CD4-positive, alpha-beta T cell treated with Interleukin-15 for 4 hours (primary cell): ENCODE measurements at regions not wholly inside any gene's neighbourhood (a gene's known extent, or its start where the extent isn't known, plus 50 kb on each side); places are given as distances from the start of the nearest gene placed in this dataset.

Experiments used
- DNase-seq: peaks from one replicate; pipeline ENCODE4 v3.0.0-alpha.2; 2020; ENCODE audit warnings: low spot score

DNA sequence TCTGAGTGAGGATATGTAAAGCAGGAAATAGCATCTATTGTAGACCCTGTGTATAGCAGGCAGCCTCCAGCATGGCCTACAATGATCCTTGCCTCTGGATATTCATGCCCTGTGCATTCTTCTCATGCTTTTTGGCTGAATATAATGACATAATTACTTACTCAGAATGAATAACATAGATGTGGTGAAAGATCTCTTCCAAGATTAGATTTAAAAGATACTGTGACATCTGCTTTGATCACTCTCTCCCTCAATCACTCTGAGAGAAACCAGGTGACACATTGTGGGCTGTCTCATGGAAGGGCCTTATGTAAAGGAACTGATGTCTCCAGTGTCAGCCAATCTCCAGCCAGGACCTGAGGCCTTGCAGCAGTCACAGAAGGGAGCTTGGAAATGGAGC lies 376.7 kb downstream of the DNAH5 start:
- DNase-seq = no peak

DNA sequence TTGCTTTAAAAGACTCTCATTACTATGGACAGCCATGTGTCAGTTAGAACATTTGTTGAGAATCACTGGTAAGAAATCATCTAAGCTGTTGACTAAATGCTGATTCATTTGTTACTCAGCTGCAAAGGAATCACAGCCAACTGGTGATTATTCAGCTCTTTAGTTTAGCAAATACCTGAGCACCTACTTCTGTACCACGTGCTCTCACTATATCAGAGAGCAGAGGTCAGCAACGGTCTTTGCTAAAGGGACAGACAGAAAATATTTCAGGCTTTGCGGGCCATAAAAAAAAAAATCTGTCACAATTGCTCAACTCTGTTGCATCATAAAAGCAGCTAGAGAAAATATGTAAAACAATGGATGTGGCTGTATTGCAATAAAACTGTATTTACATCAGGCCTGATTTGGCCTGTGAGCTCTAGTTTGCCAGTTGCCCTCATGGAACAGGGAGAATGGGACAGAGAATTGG lies 377.6 kb downstream of the DNAH5 start:
- DNase-seq = no peak

- no peak for DNase-seq
These were observed 386.1 kb downstream of the DNAH5 start for GRCh38 chr5:13558408-13558807.

GRCh38 chr5:13553896-13554295 lies 390.6 kb downstream of the DNAH5 start:
- DNase-seq = no peak

GRCh38 chr5:13552361-13552760 lies 392.1 kb downstream of the DNAH5 start:
- no peak for DNase-seq

DNA sequence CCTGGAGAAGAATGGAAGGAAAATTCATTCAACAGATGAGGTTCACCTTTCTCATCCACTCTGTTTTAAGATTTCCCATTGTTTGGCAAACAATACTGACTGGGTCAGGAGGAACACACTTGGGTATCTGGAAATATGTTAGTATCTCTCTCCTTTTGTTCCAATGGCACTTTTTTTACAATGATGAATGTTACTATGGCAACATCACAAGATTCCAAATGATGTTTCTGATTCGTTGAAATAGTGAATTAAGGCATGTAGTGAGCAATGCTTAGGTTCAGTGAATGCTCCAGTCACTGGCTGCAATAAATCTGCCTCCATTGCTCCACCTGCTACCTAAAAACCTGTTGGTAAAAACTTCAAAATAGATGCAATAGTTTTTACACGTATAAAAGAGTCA lies 392.8 kb downstream of the DNAH5 start:
- DNase-seq = no peak

DNA sequence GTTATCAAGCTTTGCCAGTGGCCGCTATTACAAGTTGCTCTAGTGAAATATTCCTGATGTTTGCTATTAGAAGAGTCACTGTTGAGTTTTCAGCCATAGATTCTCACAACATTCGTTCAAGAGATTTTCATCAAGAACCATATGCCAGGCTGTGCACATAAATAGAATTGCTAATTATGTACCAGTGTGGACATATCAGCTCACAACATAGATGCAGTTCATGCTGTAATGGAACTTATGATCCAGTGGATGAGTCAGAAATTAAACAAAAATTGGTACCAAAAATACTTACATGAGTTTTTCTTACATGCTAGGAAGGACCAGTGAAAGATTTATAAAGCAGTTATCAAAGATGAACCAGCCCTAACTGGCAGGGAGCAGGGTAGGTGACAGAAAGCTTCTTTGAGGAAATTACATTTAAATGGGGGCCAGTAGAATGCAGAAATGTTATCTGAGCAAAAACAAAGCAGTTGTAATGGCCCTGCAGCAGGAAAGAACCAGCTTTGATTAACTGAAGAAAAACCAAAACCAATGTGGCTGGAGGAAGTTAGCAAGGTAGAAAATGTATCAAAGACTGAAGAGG lies 404.2 kb downstream of the DNAH5 start:
- DNase-seq = no peak

GRCh38 chr5:13536933-13537332 lies 407.6 kb downstream of the DNAH5 start:
- no peak for DNase-seq

DNA sequence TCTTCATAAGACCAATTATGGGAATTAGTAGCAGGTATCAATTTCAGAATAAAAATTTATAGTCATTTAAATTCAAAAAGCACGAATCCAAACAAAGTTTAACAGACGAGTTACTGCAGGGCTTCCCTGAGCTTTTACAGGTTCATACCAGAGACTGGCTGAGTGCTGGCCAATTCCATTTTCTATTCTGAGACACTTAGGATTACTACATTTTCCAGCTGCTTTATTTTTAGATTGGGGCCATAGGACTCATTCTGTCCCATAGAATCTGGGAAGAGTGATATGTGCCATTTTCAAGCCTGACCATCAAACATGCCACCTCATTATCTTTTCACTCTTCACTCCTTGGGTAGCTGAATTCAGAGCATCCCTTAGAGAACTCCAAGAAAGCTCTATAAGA lies 410.7 kb downstream of the DNAH5 start:
- no peak for DNase-seq

DNA sequence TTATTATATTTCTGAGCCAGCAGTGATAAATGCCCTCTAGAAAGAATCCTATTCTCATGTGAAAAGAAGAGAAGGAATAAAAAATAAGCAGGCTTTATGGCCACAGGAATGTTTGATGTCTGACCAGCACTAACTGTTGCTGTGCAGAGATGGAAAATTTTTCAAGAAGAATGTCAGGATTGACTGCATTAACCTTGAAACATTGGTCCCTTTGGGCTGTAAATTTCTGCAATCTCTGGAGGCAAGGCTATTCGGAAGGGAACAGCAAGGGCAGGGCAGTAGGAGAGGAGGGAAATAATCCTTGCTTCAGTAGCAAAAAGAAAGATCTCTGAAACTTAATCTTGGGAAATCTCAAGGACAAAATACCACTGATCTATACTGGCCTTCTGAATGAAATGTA lies 415.2 kb downstream of the DNAH5 start:
- DNase-seq = no peak

GRCh38 chr5:13524936-13525335 lies 419.6 kb downstream of the DNAH5 start:
- no peak for DNase-seq

DNA sequence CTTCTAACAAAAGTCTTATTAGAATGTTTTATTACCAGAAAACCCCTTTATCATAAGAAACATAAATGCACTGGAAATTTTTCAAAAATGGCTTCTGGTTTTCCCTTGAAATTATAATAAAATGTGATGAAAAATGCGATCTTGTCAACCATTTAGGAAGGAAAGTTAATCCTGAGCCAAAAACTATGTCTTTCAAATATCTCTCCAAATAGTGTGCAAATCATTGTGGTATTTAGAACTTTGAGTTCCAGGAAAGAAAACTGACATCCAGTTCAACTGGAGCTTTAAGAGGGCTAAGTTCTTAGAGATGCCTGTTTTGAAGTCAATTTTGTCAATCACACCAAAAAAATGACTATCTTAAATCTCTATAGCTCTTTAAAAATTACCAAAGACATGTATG lies 425.4 kb downstream of the DNAH5 start:
- DNase-seq = no peak

GRCh38 chr5:13516195-13516594 lies 428.3 kb downstream of the DNAH5 start:
- DNase-seq = no peak

- no peak for DNase-seq
These were observed 433.0 kb downstream of the DNAH5 start for GRCh38 chr5:13511442-13511841.

DNA sequence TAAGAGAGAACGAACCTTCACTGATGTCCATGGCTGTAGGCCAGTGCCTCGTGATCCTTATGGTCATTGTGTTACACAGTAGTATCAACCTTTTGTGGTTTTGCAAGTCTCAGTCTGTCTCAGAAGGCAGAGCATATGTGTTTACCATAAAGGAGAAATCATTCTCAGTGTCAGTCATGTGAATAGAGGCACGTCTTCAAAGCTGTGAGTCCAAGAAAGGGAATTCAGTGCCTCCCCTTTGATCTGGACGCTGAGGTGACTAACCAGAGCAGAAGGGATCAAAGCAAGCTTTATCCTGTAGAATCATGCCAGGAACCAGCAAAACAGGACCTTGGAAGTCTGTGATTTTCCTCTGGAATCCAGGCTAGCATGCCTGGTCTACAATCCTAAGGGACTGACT lies 433.9 kb downstream of the DNAH5 start:
- no peak for DNase-seq

DNA sequence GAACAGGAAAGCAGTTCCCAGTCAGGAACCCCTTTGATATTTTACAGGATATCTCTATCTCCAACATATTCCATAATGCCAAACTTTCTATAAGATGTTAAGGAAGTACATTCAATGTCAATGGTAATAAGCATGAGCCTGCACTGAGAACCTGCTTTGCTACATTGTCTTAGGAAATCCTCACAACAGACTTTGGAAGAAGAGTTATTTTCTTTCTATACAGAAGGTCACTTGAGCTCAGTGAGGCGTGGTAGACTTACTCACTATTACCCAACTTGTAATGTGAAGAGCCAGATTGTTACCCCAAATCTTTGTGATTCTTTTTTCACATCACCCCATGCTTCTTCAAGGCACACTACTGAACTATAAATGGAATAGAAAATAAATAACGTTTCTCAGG lies 435.9 kb downstream of the DNAH5 start:
- no peak for DNase-seq

- no peak for DNase-seq
These were observed 439.2 kb downstream of the DNAH5 start for GRCh38 chr5:13505326-13505725.

GRCh38 chr5:13503017-13503416 lies 441.5 kb downstream of the DNAH5 start:
- no peak for DNase-seq

DNA sequence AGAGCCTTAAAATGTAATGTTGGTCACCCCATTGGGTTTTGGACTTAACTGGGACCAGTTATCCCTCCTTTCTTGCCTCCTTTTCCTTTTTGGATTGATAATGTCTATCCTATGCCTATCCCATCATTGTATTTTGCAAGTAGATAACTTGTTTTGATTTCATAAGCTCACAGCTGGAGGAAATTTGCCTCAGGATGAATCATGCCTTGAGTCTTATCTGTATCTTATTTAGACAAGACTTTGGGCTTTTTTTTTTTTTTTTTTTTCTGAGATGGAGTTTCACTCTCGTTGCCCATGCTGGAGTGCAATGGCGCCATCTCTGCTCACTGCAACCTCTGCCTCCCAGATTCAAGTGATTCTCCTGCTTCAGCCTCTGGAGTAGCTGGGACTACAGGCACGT lies 443.3 kb downstream of the DNAH5 start:
- no peak for DNase-seq

DNA sequence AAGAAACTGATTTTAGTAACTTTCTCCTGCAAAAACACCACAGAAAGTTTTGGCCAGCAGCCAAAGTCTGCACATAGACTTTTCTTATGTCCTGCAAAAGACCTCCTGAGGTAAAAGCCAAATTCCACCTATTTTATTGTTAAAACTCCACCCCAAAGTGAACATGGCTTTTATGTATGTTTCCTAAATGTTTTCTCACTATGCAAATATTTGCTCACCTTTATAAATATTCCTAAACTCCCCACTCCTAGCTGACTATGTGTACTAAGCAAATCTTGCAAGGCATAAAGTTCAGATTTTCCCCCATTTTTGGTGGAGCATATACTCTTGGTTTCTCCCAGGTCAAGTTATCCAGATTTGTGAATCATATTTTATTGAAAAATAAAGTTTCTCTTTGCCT lies 446.2 kb downstream of the DNAH5 start:
- DNase-seq = no peak

- no peak for DNase-seq
These were observed 456.1 kb downstream of the DNAH5 start for GRCh38 chr5:13488254-13488931.

DNA sequence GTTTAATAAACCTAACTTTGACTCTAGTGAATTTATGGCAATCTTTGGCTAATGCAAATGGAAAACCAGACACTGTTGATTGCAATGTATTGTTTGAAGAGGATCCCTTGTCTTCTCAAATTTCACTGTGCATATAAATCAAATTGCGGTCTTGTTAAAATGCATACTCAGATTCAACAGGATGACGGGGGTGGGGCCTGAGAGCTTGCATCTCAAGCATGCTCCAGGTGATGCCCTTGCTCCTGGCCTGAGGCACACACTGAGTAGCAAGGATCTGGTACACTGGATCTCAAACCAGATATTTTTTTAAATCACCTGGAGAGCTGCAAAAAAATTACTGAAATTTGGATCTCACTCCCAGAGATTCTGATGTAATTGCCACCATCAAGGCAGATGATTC lies 463.7 kb downstream of the DNAH5 start:
- DNase-seq = no peak

DNA sequence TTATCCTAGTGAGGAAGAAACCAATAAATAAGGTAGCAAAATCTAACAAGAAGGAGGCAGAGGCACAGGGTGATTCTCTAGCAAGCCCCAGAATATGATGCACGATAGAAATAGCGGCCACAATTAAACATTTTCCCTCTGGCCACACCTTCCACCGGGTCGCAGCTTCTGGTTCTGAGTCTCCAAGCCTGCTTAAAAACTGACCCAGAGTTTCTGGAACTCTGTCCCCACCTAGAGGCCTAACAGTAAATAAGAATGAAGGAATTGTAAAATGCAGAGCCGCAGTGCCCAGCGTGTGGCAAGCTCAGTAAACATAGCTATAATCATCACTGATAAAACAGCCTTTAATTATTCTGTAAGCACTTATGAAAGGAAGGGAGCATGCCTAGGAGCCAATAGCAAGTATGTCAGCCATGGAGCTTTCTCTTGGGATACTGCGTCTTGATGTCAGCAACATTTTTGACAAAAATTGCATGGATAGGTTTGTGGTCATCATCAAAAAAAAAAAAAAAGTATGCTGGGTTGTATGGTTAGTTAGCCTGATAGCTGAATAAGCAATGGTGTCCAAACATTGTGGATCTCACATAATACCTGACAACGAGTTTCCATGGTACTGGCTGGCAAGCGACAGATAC lies 465.5 kb downstream of the DNAH5 start:
- DNase-seq = peak; percentile 4
